ENCODE measurements at regions not wholly inside any gene's neighbourhood (a gene's known extent, or its start where the extent isn't known, plus 50 kb on each side); places are given as distances from the start of the nearest gene placed in this dataset.

DNA sequence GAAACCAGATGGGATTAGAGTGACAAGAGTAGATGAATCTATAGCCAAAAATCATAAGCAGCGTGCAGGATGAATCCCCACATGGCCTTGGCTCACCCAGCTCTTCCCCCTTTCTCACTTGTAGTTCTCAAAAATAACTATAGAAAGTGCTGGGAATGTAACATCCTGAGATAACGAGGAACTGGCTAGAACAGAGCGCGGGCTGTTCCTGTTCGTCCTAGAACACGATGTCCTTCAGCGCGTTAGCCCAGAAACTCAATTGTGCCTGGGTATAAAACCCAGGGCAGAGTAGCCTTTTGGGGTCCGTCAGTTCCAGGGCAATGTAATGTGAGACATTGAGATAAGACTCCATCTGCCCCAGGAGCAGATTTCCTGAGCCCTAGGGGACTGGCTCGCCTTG lies 326.2 kb downstream of the TSHZ3 start:
- TF ChIP-seq, protein P1, sequence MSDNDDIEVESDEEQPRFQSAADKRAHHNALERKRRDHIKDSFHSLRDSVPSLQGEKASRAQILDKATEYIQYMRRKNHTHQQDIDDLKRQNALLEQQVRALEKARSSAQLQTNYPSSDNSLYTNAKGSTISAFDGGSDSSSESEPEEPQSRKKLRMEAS (IDR thresholded peaks at IDR 0.05): no peak
- TF ChIP-seq, protein P2, sequence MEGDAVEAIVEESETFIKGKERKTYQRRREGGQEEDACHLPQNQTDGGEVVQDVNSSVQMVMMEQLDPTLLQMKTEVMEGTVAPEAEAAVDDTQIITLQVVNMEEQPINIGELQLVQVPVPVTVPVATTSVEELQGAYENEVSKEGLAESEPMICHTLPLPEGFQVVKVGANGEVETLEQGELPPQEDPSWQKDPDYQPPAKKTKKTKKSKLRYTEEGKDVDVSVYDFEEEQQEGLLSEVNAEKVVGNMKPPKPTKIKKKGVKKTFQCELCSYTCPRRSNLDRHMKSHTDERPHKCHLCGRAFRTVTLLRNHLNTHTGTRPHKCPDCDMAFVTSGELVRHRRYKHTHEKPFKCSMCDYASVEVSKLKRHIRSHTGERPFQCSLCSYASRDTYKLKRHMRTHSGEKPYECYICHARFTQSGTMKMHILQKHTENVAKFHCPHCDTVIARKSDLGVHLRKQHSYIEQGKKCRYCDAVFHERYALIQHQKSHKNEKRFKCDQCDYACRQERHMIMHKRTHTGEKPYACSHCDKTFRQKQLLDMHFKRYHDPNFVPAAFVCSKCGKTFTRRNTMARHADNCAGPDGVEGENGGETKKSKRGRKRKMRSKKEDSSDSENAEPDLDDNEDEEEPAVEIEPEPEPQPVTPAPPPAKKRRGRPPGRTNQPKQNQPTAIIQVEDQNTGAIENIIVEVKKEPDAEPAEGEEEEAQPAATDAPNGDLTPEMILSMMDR (IDR thresholded peaks at IDR 0.05): no peak
- TF ChIP-seq, protein P3, sequence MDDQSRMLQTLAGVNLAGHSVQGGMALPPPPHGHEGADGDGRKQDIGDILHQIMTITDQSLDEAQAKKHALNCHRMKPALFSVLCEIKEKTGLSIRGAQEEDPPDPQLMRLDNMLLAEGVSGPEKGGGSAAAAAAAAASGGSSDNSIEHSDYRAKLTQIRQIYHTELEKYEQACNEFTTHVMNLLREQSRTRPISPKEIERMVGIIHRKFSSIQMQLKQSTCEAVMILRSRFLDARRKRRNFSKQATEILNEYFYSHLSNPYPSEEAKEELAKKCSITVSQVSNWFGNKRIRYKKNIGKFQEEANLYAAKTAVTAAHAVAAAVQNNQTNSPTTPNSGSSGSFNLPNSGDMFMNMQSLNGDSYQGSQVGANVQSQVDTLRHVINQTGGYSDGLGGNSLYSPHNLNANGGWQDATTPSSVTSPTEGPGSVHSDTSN (IDR thresholded peaks at IDR 0.05): no peak
- no peak for TF ChIP-seq MYC (IDR thresholded peaks at IDR 0.05; ENCODE audit: borderline replicate concordance, low read length)
- TF ChIP-seq CBX8 (IDR thresholded peaks at IDR 0.05): no peak
